Stimulated activated CD8-positive, alpha-beta memory T cell treated with anti-CD3 and anti-CD28 coated beads, Interleukin-7, amount 100 ng/mL, for 4 hours (primary cell): ENCODE measurements at regions not wholly inside any gene's neighbourhood (a gene's known extent, or its start where the extent isn't known, plus 50 kb on each side); places are given as distances from the start of the nearest gene placed in this dataset.

Experiments
- DNase-seq, 2 donors: peaks; one replicate each; pipeline ENCODE4 v3.0.0-alpha.2; 2020; ENCODE audit warnings: low read depth in 2 of 2

DNA sequence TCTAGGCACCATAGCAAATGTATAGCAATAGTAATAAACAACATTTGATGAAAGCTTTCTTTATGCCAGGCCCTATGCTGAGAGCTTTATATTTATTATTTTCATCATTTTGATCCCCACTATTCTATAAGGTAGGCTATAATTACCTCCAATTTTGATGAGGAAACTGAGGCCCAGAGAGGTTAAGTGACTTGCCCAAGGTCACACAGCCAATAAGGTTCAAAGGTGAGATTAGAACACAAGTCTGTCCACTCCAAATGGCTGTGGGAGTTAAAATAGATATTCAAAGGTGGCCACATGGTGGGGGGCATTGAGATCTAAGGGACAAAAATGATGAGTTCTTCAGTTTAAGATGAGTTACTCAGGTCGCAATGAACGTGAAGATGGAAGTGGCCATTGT, 269.9 kb downstream of the BMP7 start:
- DNase-seq: no peak

DNA sequence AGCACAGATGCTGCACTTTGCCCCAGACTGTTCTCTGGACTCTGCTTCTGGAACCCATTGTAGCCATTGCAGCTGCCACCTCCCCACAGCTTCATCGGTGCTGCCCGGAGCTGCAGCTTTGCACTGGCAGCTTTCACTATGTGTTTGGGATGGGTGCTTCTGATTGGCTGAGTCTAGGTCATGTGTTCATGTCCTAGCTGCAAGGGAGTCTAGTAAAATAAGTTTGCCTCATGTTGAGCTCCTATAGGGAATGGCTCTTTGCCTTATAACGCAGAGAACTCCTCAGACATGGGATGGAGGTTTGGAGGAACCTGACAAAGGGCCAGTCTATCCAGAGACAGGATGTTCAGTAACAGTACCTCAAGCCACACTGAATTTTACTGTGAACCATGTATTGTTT, 268.0 kb downstream of the BMP7 start:
- DNase-seq: no peak

DNA sequence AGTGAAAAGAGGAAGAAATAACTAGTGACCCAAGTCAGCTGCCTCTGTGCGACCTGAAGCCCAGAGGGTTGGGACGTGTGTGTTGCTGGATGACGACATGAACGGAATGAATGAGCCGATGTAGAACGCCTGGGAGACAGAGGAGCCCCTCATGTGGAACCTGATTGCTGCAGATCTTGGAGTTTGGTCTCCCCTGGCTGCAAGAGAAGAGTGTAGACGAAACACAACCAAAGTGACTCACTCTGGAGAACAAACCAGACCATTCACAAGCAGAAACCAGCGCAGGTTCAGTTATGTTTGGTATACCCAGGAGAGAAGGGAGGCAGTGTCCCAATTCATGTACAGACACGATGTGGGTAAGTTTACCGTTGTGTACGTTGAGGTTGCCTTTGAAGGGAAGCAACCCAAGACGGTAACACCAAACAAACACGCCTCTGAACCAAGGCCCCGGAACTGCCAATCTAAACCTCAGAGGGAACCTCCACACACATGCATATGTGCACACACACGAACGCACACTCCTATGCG, 265.9 kb downstream of the BMP7 start:
- no peak for DNase-seq

DNA sequence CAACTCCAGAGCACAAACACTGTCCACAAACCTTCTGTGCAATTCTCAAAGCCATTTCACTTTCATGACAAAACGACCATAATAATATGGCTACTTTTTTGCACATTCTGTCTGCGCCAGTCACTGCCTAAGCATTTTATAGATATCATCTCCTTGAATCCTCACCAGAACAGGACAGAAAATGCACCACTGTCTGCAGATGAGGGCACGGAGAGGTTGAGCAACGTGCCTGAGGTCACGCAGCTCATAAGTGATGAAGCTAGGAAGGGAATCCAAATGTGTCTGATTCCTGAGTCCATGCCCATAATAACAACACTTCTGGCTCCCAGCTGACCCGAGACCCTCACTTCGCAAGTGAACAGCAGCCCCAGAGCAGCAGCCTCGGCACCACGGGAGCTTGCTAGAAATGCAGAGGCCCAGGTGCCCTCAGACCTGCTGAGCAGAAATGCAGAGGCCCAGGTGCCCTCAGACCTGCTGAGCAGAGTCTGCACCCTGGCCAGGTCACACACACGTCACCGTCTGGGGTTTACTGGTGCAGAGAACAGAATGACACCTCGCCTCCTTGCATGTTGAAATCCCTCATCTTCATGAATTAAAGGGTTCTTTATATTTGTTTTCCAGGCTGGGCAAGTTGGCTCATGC, 265.2 kb downstream of the BMP7 start:
- no peak for DNase-seq

DNA sequence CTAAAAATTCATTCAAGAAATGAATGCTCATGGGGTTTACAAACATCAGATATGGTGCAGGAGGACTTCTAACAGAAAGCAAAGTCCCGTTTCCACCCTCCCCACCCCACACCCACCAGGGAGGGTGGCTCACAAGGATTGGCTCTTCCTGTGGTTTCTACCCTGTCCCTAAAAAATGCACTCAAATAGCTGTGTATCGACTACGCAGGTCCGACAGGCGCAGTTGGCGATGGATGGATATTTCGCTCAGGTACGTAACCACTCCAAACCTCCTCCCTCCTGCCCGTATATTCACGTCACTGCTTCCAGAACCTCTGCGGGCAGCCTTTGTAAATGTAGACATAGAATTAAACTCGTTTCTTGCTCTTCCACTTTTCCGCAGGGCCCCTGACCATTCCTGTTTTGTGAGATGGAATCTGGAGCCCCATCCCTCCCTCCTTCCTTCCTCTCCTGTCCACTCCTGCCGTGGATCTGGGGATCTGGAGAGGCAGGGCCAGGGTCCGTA, 264.3 kb downstream of the BMP7 start:
- DNase-seq: no peak

DNA sequence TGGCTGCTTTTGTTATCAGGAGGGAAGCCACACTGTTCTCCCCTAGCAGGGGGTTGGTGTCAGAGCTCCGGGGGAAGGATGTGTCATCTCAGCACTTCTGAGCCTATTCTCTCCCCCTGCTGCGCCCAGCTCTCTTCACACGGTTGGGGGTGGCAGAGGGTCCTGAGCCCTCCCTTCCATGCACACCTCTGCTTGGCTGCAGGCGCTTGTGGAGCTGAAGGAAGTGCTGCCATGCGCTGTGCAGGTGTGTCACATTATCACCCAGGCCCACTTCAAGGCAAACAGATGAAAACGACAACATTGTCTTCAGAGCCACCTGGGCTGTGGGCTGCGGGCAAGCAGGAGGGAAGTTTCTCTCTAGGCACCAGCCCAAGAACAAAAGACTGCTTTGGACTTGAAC, 263.4 kb downstream of the BMP7 start:
- DNase-seq: no peak

DNA sequence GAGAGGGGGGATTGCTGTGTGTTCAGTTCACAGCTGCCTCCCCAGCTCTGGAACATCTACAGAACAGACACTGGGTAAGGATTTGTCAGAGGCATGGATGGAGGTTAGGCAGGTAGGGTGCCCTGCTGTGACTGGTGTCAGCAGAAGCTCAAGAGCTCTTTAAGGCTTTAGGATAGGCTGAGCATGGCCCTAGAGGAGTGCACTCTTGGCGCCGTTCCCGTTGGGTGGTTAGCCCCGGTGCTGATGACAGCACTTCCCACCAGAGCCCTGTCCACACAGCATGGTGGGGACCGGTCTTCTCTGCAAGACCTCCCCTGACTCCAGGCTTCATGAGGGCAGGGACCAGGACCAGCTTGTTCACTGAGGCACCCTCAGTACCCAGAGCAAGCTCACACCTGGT, 262.0 kb downstream of the BMP7 start:
- no peak for DNase-seq

DNA sequence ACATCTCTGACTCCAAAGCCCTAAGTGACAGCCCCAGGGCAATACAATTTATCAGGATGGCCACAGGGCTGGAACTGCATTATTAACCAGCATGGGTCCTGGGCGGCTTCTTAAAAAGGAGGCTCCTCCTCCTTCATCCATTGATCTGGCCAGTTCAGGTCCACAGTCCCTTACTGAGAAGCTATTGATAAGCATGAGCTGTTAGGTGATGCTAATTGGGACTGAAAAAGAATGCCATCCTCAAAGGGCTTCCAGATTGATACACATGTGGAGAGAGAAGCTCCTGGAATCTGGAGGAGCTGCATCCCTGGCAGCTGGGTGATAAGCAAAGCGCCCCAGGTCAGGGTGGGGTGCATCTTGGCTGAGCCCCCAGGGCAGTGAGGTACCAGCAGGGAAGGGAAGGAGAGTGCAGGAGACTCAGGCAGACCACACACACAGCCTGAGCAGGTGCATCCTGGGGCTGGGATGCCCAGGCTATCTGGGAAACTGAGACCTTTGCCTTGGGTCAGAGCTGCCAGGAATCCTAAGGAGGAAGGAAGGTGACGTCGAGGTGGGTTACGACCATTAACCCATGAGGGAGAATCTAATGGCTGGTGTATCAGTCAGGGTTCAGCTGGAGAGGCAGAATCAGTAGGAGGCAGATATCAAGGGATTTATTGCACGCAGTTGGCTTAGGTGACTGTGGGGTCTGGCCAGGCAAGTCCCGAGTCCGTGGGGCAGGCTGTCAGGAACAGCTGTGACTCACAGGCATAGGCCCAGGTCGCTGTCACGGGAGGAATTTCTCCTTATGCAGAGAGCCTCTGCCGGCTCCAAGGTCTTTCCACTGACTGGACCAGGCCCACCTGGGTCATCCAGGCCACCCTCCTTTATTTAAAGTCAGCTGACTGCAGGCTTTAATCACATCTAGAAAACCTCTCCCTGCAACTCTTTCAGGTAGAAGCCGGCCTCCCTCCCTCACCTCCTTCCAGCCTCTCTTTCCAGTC, 261.2 kb downstream of the BMP7 start:
- DNase-seq: no peak

DNA sequence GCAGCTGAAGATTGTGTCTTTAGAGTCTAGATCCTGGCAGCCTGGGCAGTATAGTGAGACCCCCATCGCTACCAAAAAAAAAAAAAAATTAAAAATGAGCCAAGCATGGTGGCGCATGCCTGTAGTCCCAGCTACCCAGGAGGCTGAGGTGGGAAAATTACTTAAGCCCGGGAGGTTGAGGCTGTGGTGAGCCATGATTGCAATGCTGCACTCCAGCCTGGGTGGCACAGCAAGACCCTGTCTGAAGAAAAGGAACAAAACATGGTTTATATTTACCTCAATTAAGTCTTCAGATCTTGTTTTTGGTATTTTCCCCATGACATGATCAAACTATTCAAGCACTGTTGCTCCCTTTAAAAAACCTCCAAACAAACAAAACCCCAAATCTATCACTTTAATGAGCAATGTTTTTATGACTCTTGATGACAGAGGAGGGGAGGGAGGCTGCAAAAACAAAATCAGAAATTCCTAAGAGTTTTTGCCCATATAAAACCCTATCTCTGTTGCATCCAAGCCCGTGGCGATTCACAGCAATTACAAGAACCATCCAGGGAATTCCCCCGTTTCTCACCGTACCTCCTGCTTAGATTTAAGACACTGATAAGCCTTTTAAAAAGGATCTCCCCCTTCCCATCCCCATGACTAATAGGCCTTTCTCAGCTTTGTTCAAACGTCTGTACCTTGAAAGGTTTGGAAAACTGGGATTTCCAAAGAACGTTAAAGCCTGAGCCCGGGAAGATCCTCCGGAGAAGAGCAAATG, 259.9 kb downstream of the BMP7 start:
- no peak for DNase-seq

DNA sequence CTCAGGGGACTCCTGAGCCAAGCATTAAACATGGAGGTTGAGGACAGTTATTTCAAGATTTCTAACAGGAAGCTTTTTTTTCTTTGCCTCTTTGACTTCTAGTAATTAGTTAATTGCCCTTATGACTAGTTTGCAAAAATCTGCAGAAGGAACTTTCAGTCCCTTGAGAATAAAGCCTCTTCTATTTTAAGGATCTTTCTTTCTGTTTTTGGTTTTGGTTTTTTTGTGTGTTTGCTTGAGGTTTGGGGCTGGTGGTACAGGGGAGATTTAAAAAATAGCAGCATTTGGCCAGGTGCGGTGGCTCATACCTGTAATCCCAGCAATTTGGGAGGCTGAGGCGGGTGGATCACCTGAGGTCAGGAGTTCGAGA, 259.3 kb downstream of the BMP7 start:
- DNase-seq: no peak

DNA sequence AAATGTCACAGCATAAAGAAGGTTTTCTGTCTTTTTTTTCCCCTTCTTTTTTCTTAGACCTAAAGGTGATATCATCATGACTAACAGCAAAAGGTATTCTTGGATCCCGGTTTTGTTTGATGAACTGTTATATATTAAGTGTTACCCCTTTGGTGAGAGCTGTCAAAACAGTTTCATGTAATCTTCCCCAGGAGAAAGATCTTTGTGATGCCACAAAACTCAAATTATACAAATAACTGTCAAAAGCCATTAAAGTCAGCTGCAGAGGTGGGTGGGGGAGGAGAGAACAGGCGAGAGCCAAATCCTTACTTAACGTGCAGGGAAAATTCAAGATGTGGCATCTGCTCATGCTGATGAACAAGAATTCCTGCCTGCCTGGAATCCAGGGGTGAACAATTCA, 258.2 kb downstream of the BMP7 start:
- DNase-seq: no peak

DNA sequence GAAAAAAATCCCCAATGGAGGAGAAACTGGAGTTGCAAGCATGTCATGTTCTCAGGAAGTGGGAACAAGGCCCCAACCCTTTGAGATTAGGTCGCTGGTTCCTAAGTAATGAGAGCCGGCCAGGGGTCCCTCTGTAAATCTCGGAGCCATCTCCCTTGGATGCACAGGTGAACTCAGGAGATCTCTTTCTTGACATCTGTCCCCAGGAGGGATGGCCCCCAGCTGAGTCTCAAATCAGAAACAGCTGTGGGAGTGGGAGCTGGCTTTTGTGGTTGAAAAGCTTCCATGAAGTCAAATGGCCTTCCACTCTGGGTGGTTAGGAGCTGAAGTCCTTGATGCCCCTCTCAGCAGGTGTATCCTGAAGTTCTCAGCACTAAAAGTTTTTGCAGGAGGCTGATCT, 257.1 kb downstream of the BMP7 start:
- no peak for DNase-seq

DNA sequence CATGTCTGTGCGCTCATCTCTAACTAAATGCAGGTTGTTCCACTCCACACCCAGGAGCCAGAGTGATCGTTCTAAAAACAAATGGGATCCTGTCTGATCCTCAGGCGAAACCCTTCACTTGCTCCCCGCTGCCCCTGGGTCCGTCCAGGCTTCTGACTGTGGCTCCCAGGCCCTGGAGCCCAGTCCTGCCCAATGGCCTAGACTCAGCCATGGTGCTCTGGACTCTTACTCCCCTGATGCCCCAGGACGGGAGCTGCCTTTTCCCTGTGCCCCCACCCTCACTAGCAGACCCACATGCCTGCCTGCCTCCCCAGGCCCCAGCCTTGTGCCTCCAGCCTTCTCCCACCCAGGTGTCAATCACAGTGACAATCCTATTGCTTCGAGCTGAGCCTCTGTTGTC, 256.7 kb downstream of the BMP7 start:
- no peak for DNase-seq

DNA sequence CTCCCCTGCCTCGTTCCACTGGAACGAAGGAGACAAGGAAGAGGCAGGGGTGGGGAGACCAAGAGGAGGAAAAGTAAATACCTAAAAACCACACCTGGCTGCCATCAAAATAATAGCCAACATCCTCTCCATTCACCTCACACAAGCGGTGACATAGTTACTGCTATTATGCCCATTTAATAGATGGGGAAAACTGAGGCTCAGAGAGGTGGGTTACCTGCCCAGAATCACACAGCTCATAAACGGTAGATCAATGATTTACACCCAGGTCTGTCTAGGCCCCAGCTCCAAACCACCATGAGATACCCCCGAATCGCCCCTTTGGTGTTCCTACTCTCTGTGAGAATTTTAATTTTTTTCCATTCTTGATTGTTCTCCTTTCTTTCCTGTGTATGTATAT, 253.8 kb downstream of the BMP7 start:
- DNase-seq: no peak

DNA sequence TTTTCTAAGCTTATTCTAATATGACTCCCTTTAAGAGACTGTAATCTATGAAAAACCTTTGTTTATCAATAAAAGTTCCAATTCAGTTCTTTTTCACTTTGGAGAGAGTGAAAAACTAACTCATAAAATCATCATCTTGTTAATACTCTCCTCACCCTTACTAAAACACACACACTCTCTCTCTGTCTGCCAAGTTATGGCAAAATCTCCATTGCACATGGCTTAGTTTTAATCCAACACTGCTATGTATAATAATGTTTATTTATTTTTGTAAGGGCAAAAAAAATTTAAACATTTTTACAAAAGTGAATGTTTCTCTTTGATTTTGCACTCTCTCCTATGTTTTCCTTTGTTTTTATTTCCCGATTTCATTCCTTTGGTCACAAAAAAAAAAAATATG, 253.2 kb downstream of the BMP7 start:
- DNase-seq: no peak

DNA sequence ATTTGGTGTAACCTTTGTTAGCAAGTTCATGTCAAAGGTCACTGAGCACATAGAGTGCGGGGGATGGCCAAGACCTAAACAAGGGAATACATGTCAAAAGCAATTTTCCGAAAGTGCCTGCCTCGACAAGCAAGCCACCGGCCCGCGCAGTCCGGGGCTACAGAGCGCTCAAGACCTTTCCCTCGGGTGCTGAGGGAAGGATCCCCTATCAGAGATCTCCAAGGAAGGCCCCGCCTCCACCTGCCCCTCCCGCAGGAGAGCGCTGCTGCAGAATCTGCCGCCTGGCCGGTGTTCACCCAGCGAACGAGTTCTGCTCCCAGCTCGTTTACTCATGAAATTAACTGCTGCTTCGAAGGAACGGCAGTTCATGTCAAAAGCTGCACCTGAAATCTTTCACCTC, 252.7 kb downstream of the BMP7 start:
- DNase-seq: no peak

DNA sequence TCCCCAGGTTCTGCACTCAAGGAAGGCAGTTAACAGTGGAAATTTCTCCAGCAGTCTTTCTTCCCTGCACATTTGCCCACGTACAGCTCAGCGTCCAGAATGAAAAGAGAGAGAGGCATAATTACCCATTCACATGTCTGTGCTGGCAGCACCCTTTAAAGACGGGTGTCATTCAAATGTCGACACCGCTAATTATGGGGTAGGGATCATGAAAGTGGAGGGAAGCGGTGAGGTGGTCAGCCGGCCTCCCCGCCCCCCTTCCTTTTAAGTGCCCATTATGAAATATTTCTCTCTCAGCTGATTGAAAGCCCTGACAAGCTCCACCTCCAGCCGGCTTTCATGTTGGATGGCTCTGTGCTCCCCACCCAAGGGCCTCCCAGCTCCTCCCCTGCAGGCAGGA, 246.1 kb downstream of the BMP7 start:
- DNase-seq: no peak

DNA sequence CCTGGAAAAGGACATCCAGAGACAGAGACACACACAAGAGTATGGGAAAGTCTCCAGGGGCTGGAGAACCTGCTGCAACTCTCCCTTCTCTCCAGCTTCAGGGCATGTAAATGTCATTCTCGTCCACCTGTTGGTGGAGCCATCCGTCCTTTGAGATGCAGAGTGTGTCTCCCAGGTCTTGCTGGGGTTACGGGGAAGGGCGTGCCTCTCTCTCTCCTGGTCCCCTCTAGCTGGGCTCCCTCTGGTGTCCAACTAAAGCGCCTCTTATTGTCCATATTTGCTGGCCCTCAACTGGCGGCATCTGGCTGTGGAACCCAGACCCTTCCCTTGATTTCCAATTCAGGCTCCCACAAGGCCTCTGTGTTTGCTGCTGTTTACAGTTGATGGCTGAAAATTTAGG, 244.1 kb downstream of the BMP7 start:
- no peak for DNase-seq

DNA sequence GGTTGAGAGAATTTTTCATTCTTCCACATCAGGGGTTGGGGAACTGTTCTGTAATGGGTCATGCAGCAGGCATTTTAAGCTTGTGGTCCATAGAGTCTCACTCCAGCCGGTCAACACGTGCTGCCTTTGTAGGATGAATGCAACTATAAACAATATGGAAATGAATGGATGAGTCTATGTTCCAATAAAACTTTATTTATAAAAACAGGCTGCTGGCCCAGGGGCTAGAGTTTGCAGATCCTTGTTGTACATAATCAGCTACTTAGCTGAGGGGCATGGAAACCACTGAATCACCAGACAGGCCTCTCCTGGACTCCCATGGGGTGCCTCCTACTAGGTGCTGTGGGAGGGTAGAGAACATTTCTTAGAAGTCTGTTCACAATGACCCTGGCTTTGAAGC, 243.4 kb downstream of the BMP7 start:
- DNase-seq: no peak

DNA sequence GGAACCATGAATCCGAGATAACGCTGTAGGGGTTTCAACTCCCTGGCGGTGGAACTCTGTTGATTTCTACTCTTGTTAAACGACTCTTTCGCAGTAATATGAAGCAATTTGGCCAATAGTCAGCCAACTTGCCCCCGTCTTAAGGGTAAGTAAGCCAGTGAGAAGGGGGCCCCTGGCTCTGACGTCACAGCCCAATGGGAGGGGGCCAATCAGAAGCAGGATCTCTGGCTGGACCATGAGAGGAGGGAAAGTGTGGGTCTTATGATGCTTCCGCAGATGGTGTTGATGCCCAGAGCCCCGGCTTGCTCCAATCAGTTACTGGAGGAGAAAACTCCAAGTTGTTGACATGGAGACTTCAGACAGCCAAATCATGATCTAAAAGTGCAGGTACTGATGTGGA, 242.4 kb downstream of the BMP7 start:
- DNase-seq: no peak

DNA sequence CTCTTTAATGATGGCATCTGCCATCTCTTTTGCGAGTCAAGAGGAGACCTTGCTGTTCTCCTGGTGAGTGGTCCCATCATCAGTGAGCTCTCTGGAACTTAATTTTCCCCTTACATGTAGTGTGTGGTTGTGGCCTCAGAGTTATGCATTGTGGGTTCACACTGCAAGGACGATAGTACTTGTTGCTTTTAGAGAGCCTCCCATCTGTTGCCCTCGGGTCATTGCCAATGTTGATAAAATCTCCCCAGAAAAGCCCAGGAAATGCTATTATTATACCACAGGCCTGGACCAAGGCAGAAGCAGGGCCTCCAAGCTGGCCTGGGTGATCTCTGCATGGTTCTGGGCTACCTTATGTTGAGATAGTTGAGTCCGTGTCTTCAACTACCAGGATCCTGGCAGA, 241.6 kb downstream of the BMP7 start:
- DNase-seq: no peak

DNA sequence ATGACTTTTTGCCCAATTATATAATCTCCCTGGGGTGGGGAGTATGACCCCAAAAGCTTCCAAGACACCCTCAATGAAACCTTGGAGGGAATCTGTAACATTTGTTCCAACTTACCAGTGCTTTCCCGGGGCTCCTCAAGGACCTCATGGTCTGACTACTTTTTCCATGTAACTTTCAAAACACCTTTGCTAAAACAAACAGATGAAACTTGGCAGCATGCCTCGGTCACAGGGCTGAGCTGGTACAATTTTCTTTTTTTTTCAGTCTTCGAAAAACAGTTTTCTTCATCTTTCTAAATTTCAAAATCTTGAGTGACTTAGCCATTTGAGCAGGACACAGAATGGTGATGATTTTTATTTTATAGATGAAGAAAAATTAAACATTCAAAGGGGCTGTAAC, 241.2 kb downstream of the BMP7 start:
- DNase-seq: no peak
